IMR-90 (cell line): ENCODE measurements at regions not wholly inside any gene's neighbourhood (a gene's known extent, or its start where the extent isn't known, plus 50 kb on each side); places are given as distances from the start of the nearest gene placed in this dataset.

ENCODE experiments used
- POLR2A ChIP-seq: IDR thresholded peaks from 2 replicates; pipeline ENCODE4 v1.6.1; 2012; ENCODE audit warnings: mild to moderate bottlenecking, low read depth, low read length
- USF2 ChIP-seq: fragments of 150-350 bp; IDR thresholded peaks from 2 replicates; pipeline ENCODE4 v1.6.1; 2017; ENCODE audit warnings: mild to moderate bottlenecking, antibody characterized with exemption, low read length, low read depth

DNA sequence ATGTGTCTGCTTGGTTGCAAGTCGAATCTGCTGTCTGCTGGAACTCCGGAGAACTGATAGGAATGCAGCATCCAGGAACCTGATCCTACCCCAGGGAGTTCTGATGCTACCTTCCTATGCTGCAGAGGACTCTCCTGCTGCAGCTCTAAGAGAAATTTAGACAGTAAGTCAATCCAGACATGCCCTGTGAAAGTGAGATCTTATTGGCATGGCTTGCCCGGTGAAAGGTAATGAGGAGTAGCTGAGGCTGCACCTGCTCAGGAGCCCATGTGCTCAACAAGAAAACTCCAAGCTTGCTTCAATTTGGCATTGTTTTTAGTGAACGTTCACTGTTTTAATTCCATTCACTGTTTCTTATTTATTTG lies 217.3 kb upstream of the SERP2 start:
- TF ChIP-seq POLR2A (no peak), USF2 (no peak)
